ENCODE measurements at regions not wholly inside any gene's neighbourhood (a gene's known extent, or its start where the extent isn't known, plus 50 kb on each side); places are given as distances from the start of the nearest gene placed in this dataset.
A peak's percentile ranks its signal among the peaks of the same experiment; 100 is the strongest.

DNA sequence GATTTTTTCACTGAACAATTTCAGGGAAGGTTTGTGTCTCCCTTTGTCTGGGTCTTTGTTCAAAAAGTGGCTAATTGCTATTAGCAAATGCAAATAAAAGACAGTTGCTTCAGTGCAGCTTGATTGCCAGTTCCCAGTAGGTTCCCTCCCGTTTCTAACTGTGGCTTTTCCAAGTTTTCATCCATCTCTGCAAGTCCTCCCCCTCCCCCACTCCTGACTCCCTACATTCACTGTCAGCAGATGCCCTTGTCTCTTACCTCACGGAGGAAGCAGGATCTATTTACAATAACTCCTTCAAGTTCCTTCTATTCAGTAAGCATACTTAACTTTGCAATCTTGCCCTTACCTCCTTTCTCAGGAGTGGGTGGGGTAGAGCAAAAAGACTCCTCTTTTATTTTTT lies 55.4 kb upstream of the SCEL start:
- no peak for DNase-seq
- Mint-ChIP-seq H3K27ac (peak overlapping the region in 1 of 8 donors; percentile 61), H3K27me3 (no peaks in the 10 kb centered on the region), H3K9me3 (no peaks in the 10 kb centered on the region), H3K4me1 (peaks cover 8 to 16% (median 9%) of the 10 kb centered on the region in 3 donors), H3K4me3 (no peak overlapping the region), H3K36me3 (peaks cover 0 to 2% (median 0%) of the 10 kb centered on the region in 3 donors)
- no peak overlapping the region for H3K27ac ChIP-seq (ENCODE audit: low read depth, low read length)
- H3K4me1 ChIP-seq (ENCODE audit: insufficient read depth, low read length) = no peaks in the 10 kb centered on the region
- no peaks in the 10 kb centered on the region for H3K27me3 ChIP-seq (ENCODE audit: insufficient read depth, low read length, poor library complexity, severe bottlenecking)
- ChIA-PET CTCF (interaction anchor here (3.8 kb wide), 1 partner anchor 151 kb away, joined by 30 read pairs; the partner anchor contains the start of gene MYCBP2), POLR2A (no interaction called here)
- H3K9me3 ChIP-seq (ENCODE audit: low read length) = no peaks in the 10 kb centered on the region
- H3K36me3 ChIP-seq (ENCODE audit: insufficient read depth, low read length) = no peaks in the 10 kb centered on the region
- no peak overlapping the region for H3K4me3 ChIP-seq (ENCODE audit: low read length)

DNA sequence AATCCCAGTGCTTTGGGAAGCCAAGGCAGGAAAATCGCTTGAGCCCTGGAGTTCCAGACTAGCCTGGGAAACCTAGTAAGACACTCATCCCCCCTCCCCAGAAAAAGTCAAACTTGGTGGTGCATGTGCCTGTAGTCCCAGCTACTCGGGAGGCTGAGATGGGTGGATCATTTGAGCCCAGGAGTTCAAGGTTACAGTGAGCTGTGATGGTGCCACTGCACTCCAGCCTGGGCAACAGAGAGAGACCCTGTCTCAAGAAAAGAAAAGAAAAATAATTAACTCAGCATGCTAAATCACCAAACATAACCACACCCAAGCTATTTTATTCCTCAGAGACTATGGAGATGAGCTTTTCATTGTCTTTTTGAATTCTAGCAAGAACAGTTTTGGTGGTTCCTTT lies 56.2 kb upstream of the SCEL start:
- Histone ChIP-seq H3K4me3 (ENCODE audit: low read length) (no peak overlapping the region), H3K4me1 (ENCODE audit: insufficient read depth, low read length) (no peaks in the 10 kb centered on the region), H3K27ac (ENCODE audit: low read depth, low read length) (no peak overlapping the region), H3K9me3 (ENCODE audit: low read length) (no peaks in the 10 kb centered on the region), H3K27me3 (ENCODE audit: insufficient read depth, low read length, poor library complexity, severe bottlenecking) (no peaks in the 10 kb centered on the region), H3K36me3 (ENCODE audit: insufficient read depth, low read length) (no peaks in the 10 kb centered on the region)
- Mint-ChIP-seq H3K4me3 (peak overlapping the region in 2 of 7 donors; percentile 4 to 40), H3K4me1 (peaks cover 8 to 16% (median 9%) of the 10 kb centered on the region in 3 donors), H3K9me3 (no peaks in the 10 kb centered on the region), H3K27ac (peak overlapping the region in 1 of 8 donors; percentile 33), H3K27me3 (no peaks in the 10 kb centered on the region), H3K36me3 (peaks cover 0 to 2% (median 0%) of the 10 kb centered on the region in 3 donors)
- DNase-seq = no peak
- CTCF ChIA-PET = interaction anchor here (1.5 to 3.8 kb wide), 3 partner anchors 151 to 299 kb away, joined by 4 to 30 read pairs (median 11); partner anchors contain the start of gene MYCBP2
- POLR2A ChIA-PET = interaction anchor here (3.0 kb wide), 1 partner anchor 150 kb away, joined by 15 read pairs; no protein-coding TSS in a partner anchor

DNA sequence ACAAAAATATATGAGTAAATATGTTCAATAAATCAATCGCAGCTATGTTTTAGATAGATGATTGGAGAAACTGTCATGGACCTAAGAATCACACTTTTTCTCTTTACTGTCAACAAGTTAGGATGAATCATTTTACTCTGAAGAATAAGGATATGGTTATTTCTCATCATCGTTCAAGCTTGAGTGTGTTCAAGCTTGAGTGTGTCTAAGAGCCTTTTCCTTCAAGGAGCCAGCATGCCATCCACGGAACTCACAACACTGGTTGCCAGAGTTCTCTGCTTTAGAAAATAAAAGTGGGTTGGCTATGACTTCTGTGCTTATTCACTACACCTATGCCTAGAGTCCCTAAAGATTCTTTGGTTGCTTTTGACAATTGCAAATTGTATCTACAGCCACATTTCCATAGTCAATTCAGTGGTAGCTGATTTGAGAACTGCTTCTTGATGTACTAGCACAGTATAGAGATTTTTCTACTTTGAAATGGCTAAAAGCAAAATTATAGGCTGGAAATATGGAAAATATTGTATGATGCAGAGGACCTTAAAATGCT lies 58.1 kb upstream of the SCEL start:
- POLR2A ChIA-PET = interaction anchor here (0.6 to 3.0 kb wide), 3 partner anchors 148 to 451 kb away, joined by 3 to 15 read pairs (median 4); partner anchors contain the start of gene FBXL3
- peak overlapping the region in 4 of 7 donors; percentile 86 to 96 (median 92) for H3K4me3 Mint-ChIP-seq

DNA sequence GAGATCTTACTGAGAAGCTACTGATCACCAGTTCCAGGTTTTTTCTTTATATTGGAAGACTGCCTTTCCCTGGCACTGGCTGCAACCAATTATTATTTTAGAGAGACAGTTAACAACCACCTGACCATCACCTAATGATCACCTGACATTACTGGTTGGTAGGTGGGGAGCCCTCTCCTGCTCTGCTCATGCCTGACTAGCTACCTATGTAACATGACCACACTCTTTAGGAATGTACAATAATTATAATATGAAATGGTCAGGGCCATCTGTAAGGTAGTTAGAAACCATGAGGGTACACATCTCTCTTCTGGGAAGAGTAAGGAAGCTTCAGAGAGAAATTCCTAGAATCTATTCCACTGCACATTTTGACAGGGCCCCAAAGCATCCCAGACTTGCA lies 59.0 kb upstream of the SCEL start:
- no peak overlapping the region for H3K4me3 Mint-ChIP-seq
- no peaks in the 10 kb centered on the region for H3K27me3 Mint-ChIP-seq
- H3K9me3 ChIP-seq (ENCODE audit: low read length) = no peaks in the 10 kb centered on the region
- no peak overlapping the region for H3K27ac Mint-ChIP-seq
- POLR2A ChIA-PET = interaction anchor here (3.0 kb wide), 1 partner anchor 147 kb away, joined by 15 read pairs; no protein-coding TSS in a partner anchor
- no peak overlapping the region for H3K27ac ChIP-seq (ENCODE audit: low read depth, low read length)
- H3K36me3 ChIP-seq (ENCODE audit: insufficient read depth, low read length) = no peaks in the 10 kb centered on the region
- H3K36me3 Mint-ChIP-seq = peaks cover 0 to 2% (median 0%) of the 10 kb centered on the region in 3 donors
- H3K9me3 Mint-ChIP-seq = no peaks in the 10 kb centered on the region
- H3K4me1 ChIP-seq (ENCODE audit: insufficient read depth, low read length) = no peaks in the 10 kb centered on the region
- H3K4me3 ChIP-seq (ENCODE audit: low read length) = no peak overlapping the region
- DNase-seq = no peak
- no peaks in the 10 kb centered on the region for H3K27me3 ChIP-seq (ENCODE audit: insufficient read depth, low read length, poor library complexity, severe bottlenecking)
- CTCF ChIA-PET = interaction anchor here (1.4 to 3.8 kb wide), 2 partner anchors 9 to 148 kb away, joined by 3 to 30 read pairs; partner anchors contain the start of gene MYCBP2
- peaks cover 8 to 16% (median 9%) of the 10 kb centered on the region in 3 donors for H3K4me1 Mint-ChIP-seq

More for the DNA sequence above, 58.1 kb upstream of the SCEL start:
- Histone ChIP-seq H3K36me3 (ENCODE audit: insufficient read depth, low read length) (no peaks in the 10 kb centered on the region), H3K4me1 (ENCODE audit: insufficient read depth, low read length) (no peaks in the 10 kb centered on the region), H3K27me3 (ENCODE audit: insufficient read depth, low read length, poor library complexity, severe bottlenecking) (no peaks in the 10 kb centered on the region), H3K27ac (ENCODE audit: low read depth, low read length) (no peak overlapping the region), H3K9me3 (ENCODE audit: low read length) (no peaks in the 10 kb centered on the region), H3K4me3 (ENCODE audit: low read length) (no peak overlapping the region)
- Mint-ChIP-seq H3K27me3 (no peaks in the 10 kb centered on the region), H3K4me1 (peaks cover 8 to 16% (median 9%) of the 10 kb centered on the region in 3 donors), H3K9me3 (no peaks in the 10 kb centered on the region), H3K36me3 (peaks cover 0 to 2% (median 0%) of the 10 kb centered on the region in 3 donors), H3K27ac (no peak overlapping the region)
- DNase-seq = no peak
- CTCF ChIA-PET = interaction anchor here (0.7 to 3.8 kb wide), 17 partner anchors 12 to 1566 kb away, joined by 3 to 30 read pairs (median 5); partner anchors contain the start of gene MYCBP2

DNA sequence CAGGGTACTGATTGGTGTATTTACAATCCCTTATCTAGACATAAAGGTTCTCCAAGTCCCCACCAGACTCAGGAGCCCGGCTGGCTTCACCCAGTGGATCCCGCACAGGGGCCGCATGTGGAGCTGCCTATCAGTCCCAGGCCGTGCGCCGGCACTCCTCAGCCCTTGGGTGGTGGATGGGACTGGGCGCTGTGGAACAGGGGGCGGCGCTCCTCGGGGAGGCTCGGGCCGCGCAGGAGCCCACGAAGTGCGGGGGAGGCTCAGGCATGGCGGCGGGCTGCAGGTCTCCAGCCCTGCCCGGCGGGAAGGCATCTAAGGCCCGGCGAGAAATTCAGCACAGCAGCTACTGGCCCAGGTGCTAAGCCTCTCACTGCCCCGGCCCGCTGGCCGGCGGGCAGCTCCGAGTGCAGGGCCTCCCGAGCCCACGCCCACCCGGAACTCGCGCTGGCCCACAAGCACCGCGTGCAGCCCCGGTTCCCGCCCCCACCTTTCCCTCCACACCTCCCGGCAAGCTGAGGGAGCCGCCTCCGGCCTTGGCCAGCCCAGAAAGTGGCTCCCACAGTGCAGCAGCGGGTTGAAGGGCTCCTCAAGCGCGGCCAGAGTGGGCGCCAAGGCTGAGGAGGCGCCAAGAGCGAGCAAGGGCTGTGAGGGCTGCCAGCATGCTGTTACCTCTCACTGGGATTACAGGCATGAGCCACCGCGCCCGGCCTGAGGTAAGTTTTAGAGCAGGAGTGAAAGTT lies 60.0 kb upstream of the SCEL start:
- DNase-seq = no peak
- peaks cover 8 to 16% (median 9%) of the 10 kb centered on the region in 3 donors for H3K4me1 Mint-ChIP-seq
- Histone ChIP-seq H3K27ac (ENCODE audit: low read depth, low read length) (no peak overlapping the region), H3K4me3 (ENCODE audit: low read length) (no peak overlapping the region), H3K27me3 (ENCODE audit: insufficient read depth, low read length, poor library complexity, severe bottlenecking) (no peaks in the 10 kb centered on the region), H3K36me3 (ENCODE audit: insufficient read depth, low read length) (no peaks in the 10 kb centered on the region), H3K9me3 (ENCODE audit: low read length) (no peaks in the 10 kb centered on the region), H3K4me1 (ENCODE audit: insufficient read depth, low read length) (no peaks in the 10 kb centered on the region)
- H3K27me3 Mint-ChIP-seq = no peaks in the 10 kb centered on the region
- peaks cover 0 to 2% (median 0%) of the 10 kb centered on the region in 3 donors for H3K36me3 Mint-ChIP-seq
- no peak overlapping the region for H3K27ac Mint-ChIP-seq
- no peak overlapping the region for H3K4me3 Mint-ChIP-seq
- no peaks in the 10 kb centered on the region for H3K9me3 Mint-ChIP-seq
- POLR2A ChIA-PET = no interaction called here
- CTCF ChIA-PET = interaction anchor here (1.4 kb wide), 1 partner anchor 8 kb away, joined by 3 read pairs; no protein-coding TSS in a partner anchor

DNA sequence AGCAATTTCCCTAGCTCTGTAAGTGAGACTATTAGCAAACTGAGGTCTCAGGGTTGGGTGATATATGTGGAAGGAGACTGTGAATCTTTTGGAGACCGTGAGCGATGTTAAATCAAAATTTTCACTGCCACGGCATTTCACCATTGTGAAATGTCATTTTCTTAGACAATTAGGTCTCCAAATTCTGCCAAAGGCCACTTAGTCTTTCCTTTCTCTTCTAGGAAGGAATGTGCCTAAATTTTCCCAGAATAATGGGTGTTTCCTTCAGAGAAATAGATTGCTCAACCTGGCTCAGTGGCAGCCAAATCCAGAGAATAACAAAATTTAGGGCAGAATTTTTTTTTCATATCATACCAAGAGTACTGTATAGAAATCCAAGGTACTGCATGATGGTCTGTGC lies 64.5 kb upstream of the SCEL start:
- no peak overlapping the region for H3K4me3 Mint-ChIP-seq
- no peaks in the 10 kb centered on the region for H3K9me3 ChIP-seq (ENCODE audit: low read length)
- H3K4me1 ChIP-seq (ENCODE audit: insufficient read depth, low read length) = no peaks in the 10 kb centered on the region
- no peaks in the 10 kb centered on the region for H3K9me3 Mint-ChIP-seq
- H3K36me3 ChIP-seq (ENCODE audit: insufficient read depth, low read length) = no peaks in the 10 kb centered on the region
- H3K27ac ChIP-seq (ENCODE audit: low read depth, low read length) = no peak overlapping the region
- no peaks in the 10 kb centered on the region for H3K36me3 Mint-ChIP-seq
- no peak overlapping the region for H3K4me3 ChIP-seq (ENCODE audit: low read length)
- ChIA-PET CTCF (no interaction called here), POLR2A (no interaction called here)
- H3K27ac Mint-ChIP-seq = no peak overlapping the region
- no peaks in the 10 kb centered on the region for H3K27me3 Mint-ChIP-seq
- no peak for DNase-seq
- no peaks in the 10 kb centered on the region for H3K4me1 Mint-ChIP-seq
- H3K27me3 ChIP-seq (ENCODE audit: insufficient read depth, low read length, poor library complexity, severe bottlenecking) = no peaks in the 10 kb centered on the region

DNA sequence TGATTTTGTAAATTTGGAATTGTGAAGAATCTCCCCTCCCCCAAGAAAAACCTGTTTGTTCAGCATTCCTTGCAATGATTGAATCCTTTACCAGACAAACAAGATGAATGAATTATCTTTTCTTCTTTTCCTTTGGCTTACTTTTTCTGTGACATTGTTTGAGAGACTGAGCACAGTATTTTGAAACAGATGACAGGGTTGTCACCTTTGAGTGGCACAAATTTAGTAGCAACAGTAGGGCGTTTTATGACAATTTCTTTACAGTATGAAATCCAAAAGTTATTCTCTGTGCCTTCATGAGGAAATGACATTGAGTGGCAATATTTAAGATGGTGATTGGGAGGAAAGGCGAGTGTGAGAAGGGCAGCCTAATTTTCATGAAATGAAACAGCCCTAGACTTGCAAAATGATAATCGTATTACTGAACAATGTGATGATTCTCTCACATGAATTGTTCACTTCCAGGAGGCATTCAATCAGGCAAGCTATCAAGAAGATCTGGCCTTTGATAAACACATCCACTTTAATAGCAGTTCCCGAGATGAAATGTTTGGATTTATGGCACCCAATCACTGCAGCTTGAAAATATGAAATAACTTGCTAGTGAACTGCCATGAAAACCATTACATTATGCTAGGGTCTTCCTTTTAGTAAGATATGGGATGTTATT lies 68.6 kb upstream of the SCEL start:
- ChIA-PET POLR2A (no interaction called here), CTCF (interaction anchor here (0.8 to 1.0 kb wide), 2 partner anchors 9 to 207 kb away, joined by 3 read pairs; no protein-coding TSS in a partner anchor)
- no peak overlapping the region for H3K27ac ChIP-seq (ENCODE audit: low read depth, low read length)

More for the DNA sequence above, 68.6 kb upstream of the SCEL start:
- no peak for DNase-seq
- no peaks in the 10 kb centered on the region for H3K36me3 ChIP-seq (ENCODE audit: insufficient read depth, low read length)
- Mint-ChIP-seq H3K9me3 (peaks cover 0 to 1% (median 0%) of the 10 kb centered on the region in 5 donors), H3K27ac (no peak overlapping the region), H3K27me3 (no peaks in the 10 kb centered on the region), H3K4me1 (no peaks in the 10 kb centered on the region), H3K4me3 (no peak overlapping the region), H3K36me3 (no peaks in the 10 kb centered on the region)
- no peaks in the 10 kb centered on the region for H3K4me1 ChIP-seq (ENCODE audit: insufficient read depth, low read length)
- H3K9me3 ChIP-seq (ENCODE audit: low read length) = no peaks in the 10 kb centered on the region
- no peak overlapping the region for H3K4me3 ChIP-seq (ENCODE audit: low read length)
- H3K27me3 ChIP-seq (ENCODE audit: insufficient read depth, low read length, poor library complexity, severe bottlenecking) = no peaks in the 10 kb centered on the region

Data from CD8-positive, alpha-beta memory T cell (primary cell).